ENCODE measurements at regions not wholly inside any gene's neighbourhood (a gene's known extent, or its start where the extent isn't known, plus 50 kb on each side); places are given as distances from the start of the nearest gene placed in this dataset.

- CTCF ChIA-PET, result no interaction called here
- no peak for DNase-seq (ENCODE audit: extremely low spot score)
- POLR2A ChIA-PET, result no interaction called here
- no peak for TF ChIP-seq ARNT (IDR thresholded peaks at IDR 0.05)
- TF ChIP-seq SP1 (IDR thresholded peaks at IDR 0.05), result no peak
- no peak for TF ChIP-seq FOXA1 (IDR thresholded peaks at IDR 0.05)
- no peak for TF ChIP-seq NFRKB (IDR thresholded peaks at IDR 0.05)
- no peak for TF ChIP-seq BHLHE40 (IDR thresholded peaks at IDR 0.05; ENCODE audit: borderline replicate concordance)
- TF ChIP-seq SUZ12 (IDR thresholded peaks at IDR 0.05), result no peak
- no peak for TF ChIP-seq HDGF (IDR thresholded peaks at IDR 0.05; ENCODE audit: borderline replicate concordance)
Observed at GRCh38 chr10:78450807-78451485, 417.3 kb downstream of the RPS24 start.

- TF ChIP-seq BHLHE40 (IDR thresholded peaks at IDR 0.05; ENCODE audit: borderline replicate concordance) (no peak), SUZ12 (IDR thresholded peaks at IDR 0.05) (no peak), SP1 (IDR thresholded peaks at IDR 0.05) (no peak)
- ChIA-PET CTCF (no interaction called here), POLR2A (no interaction called here)
- DNase-seq (ENCODE audit: extremely low spot score), result no peak
Observed at GRCh38 chr10:78451592-78451991, 417.9 kb downstream of the RPS24 start.

GRCh38 chr10:78454123-78454645, 420.5 kb downstream of the RPS24 start:
- ChIA-PET CTCF (no interaction called here), POLR2A (no interaction called here)
- no peak for DNase-seq (ENCODE audit: extremely low spot score)
- TF ChIP-seq FOXK2 (IDR thresholded peaks at IDR 0.05), result no peak
- TF ChIP-seq FOXM1 (IDR thresholded peaks at IDR 0.05; ENCODE audit: borderline replicate concordance), result no peak
- TF ChIP-seq SP1 (IDR thresholded peaks at IDR 0.05), result no peak

- ChIA-PET POLR2A (no interaction called here), CTCF (no interaction called here)
- TF ChIP-seq FOXK2 (IDR thresholded peaks at IDR 0.05) (no peak), LEF1 (IDR thresholded peaks at IDR 0.05; ENCODE audit: borderline replicate concordance) (no peak), ARNT (IDR thresholded peaks at IDR 0.05) (no peak), BHLHE40 (IDR thresholded peaks at IDR 0.05; ENCODE audit: borderline replicate concordance) (no peak), PKNOX1 (IDR thresholded peaks at IDR 0.05) (no peak), FOXA1 (IDR thresholded peaks at IDR 0.05) (no peak), CTBP1 (IDR thresholded peaks at IDR 0.05; ENCODE audit: borderline replicate concordance) (no peak), SP1 (IDR thresholded peaks at IDR 0.05) (no peak), ZNF384 (IDR thresholded peaks at IDR 0.05) (no peak), SUZ12 (IDR thresholded peaks at IDR 0.05) (no peak), TARDBP (IDR thresholded peaks at IDR 0.05) (no peak), NFRKB (IDR thresholded peaks at IDR 0.05) (no peak), L3MBTL2 (conservative IDR thresholded peaks at IDR 0.05) (no peak), FOXM1 (IDR thresholded peaks at IDR 0.05; ENCODE audit: borderline replicate concordance) (no peak), HDGF (IDR thresholded peaks at IDR 0.05; ENCODE audit: borderline replicate concordance) (no peak), ELF4 (IDR thresholded peaks at IDR 0.05) (no peak)
- DNase-seq (ENCODE audit: extremely low spot score), result no peak
Observed at GRCh38 chr10:78455236-78455635, 421.6 kb downstream of the RPS24 start.

GRCh38 chr10:78455811-78456210, 422.1 kb downstream of the RPS24 start:
- DNase-seq (ENCODE audit: extremely low spot score), result no peak
- CTCF ChIA-PET, result no interaction called here

GRCh38 chr10:78456649-78457400, 423.2 kb downstream of the RPS24 start:
- TF ChIP-seq BHLHE40 (IDR thresholded peaks at IDR 0.05; ENCODE audit: borderline replicate concordance) (no peak), FOXA1 (IDR thresholded peaks at IDR 0.05) (no peak), NFRKB (IDR thresholded peaks at IDR 0.05) (no peak), PKNOX1 (IDR thresholded peaks at IDR 0.05) (no peak), FOXM1 (IDR thresholded peaks at IDR 0.05; ENCODE audit: borderline replicate concordance) (no peak)
- POLR2A ChIA-PET, result no interaction called here

More at GRCh38 chr10:78455811-78456210, 422.1 kb downstream of the RPS24 start:
- POLR2A ChIA-PET, result no interaction called here
- no peak for TF ChIP-seq BHLHE40 (IDR thresholded peaks at IDR 0.05; ENCODE audit: borderline replicate concordance)
- no peak for TF ChIP-seq ZNF384 (IDR thresholded peaks at IDR 0.05)
- TF ChIP-seq CTBP1 (IDR thresholded peaks at IDR 0.05; ENCODE audit: borderline replicate concordance), result no peak
- TF ChIP-seq HDGF (IDR thresholded peaks at IDR 0.05; ENCODE audit: borderline replicate concordance), result no peak
- TF ChIP-seq L3MBTL2 (conservative IDR thresholded peaks at IDR 0.05), result no peak
- TF ChIP-seq LEF1 (IDR thresholded peaks at IDR 0.05; ENCODE audit: borderline replicate concordance), result no peak
- no peak for TF ChIP-seq ELF4 (IDR thresholded peaks at IDR 0.05)
- TF ChIP-seq FOXK2 (IDR thresholded peaks at IDR 0.05), result no peak
- no peak for TF ChIP-seq FOXM1 (IDR thresholded peaks at IDR 0.05; ENCODE audit: borderline replicate concordance)
- TF ChIP-seq SP1 (IDR thresholded peaks at IDR 0.05), result no peak
- no peak for TF ChIP-seq NFRKB (IDR thresholded peaks at IDR 0.05)
- TF ChIP-seq TARDBP (IDR thresholded peaks at IDR 0.05), result no peak
- no peak for TF ChIP-seq SUZ12 (IDR thresholded peaks at IDR 0.05)
- no peak for TF ChIP-seq ARNT (IDR thresholded peaks at IDR 0.05)
- no peak for TF ChIP-seq FOXA1 (IDR thresholded peaks at IDR 0.05)
- no peak for TF ChIP-seq PKNOX1 (IDR thresholded peaks at IDR 0.05)

More at GRCh38 chr10:78456649-78457400, 423.2 kb downstream of the RPS24 start:
- CTCF ChIA-PET, result no interaction called here
- DNase-seq (ENCODE audit: extremely low spot score), result no peak

All from HEK293T (cell line).